ENCODE measurements at regions not wholly inside any gene's neighbourhood (a gene's known extent, or its start where the extent isn't known, plus 50 kb on each side); places are given as distances from the start of the nearest gene placed in this dataset.
"Not testable (repeated sequence)": the region's sequence is repeated elsewhere in the genome, so short reads cannot be mapped to it uniquely, and the experiment has no call there.

DNA sequence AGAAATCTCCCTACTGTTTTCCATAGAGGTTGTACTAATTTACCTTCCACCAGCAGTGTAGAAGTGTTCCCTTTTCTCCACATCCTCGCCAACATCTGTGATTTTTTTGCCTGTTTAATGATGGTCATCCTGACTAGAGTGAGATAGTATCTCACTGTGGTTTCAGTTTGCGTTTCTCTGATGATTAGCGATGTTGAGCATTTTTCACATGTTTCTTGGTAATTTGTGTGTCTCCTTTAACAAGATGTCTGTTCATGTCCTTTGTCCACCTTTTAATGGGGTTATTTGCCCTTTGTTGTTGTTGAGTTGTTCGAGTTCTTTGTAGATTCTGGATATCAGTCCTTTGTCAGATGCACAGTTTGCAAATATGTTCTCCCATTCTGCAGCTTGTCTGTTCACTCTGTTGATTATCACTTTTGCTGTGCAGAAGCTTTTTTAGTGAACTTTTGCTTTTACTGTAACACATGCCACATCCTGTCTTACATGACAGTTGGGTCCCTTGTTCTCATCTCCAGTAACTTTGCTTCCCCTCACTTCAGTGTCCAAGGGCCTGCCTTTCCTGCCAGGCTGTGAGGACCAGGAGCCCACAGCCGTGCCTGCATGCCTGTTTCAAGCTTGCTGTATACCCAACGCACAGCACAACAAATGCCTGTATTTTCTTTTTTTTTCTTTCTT is 64.9 kb downstream of the SPRING1 start:
- H3K27me3 Mint-ChIP-seq (ENCODE audit: insufficient read depth, low read depth), result peaks cover 17% of the 10 kb centered on the region
- DNase-seq (ENCODE audit: low spot score), result no peak
- Histone ChIP-seq H3K9me3 (ENCODE audit: low read depth) (no peaks in the 10 kb centered on the region), H3K27me3 (no peaks in the 10 kb centered on the region), H3K79me2 (ENCODE audit: low read depth) (no peaks in the 10 kb centered on the region), H3K9ac (no peak overlapping the region), H3F3A (ENCODE audit: low read depth) (peaks cover 6% of the 10 kb centered on the region), H3K27ac (no peak overlapping the region), H4K20me1 (ENCODE audit: low read depth) (no peaks in the 10 kb centered on the region), H3K4me2 (no peak overlapping the region), H3K4me1 (no peaks in the 10 kb centered on the region), H3K4me3 (no peak overlapping the region), H3K36me3 (no peaks in the 10 kb centered on the region), H2AFZ (replicated peaks) (no peak overlapping the region)
- H3K9me3 Mint-ChIP-seq, result peaks cover 2% of the 10 kb centered on the region
- no peak overlapping the region for H3K4me3 Mint-ChIP-seq
- no peak overlapping the region for H3K27ac Mint-ChIP-seq
- H3K4me1 Mint-ChIP-seq, result peaks cover 18% of the 10 kb centered on the region
- no peaks in the 10 kb centered on the region for H3K36me3 Mint-ChIP-seq
- no peak for TF ChIP-seq EZH2 (IDR thresholded peaks at IDR 0.05)
- TF ChIP-seq, protein P1, sequence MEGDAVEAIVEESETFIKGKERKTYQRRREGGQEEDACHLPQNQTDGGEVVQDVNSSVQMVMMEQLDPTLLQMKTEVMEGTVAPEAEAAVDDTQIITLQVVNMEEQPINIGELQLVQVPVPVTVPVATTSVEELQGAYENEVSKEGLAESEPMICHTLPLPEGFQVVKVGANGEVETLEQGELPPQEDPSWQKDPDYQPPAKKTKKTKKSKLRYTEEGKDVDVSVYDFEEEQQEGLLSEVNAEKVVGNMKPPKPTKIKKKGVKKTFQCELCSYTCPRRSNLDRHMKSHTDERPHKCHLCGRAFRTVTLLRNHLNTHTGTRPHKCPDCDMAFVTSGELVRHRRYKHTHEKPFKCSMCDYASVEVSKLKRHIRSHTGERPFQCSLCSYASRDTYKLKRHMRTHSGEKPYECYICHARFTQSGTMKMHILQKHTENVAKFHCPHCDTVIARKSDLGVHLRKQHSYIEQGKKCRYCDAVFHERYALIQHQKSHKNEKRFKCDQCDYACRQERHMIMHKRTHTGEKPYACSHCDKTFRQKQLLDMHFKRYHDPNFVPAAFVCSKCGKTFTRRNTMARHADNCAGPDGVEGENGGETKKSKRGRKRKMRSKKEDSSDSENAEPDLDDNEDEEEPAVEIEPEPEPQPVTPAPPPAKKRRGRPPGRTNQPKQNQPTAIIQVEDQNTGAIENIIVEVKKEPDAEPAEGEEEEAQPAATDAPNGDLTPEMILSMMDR (IDR thresholded peaks at IDR 0.05), result no peak
- TF ChIP-seq EZH2phosphoT487 (IDR thresholded peaks at IDR 0.05), result no peak

DNA sequence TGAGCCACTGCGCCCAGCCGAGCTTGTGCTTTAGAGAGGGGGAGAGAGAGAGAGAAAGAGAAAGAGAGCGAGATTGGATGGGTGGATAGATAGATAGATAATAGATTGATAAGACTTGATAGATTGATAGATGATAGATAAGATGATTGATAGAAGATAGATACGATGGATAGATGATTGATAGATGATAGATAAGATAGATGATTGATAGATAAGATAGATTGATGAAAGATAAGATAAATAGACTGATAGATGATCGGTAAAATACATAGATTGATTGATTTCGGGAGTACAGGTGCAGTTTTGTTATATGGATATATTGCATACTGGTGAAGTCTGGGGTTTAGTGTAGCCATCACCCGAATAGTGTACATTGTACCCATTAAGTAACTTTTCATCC is 65.9 kb downstream of the SPRING1 start:
- Histone ChIP-seq H3K27me3 (no peaks in the 10 kb centered on the region), H3K79me2 (ENCODE audit: low read depth) (no peaks in the 10 kb centered on the region), H3K9ac (no peak overlapping the region), H3K4me3 (no peak overlapping the region), H3K27ac (no peak overlapping the region), H3K36me3 (no peaks in the 10 kb centered on the region), H3K9me3 (ENCODE audit: low read depth) (no peaks in the 10 kb centered on the region), H3F3A (ENCODE audit: low read depth) (peaks cover 6% of the 10 kb centered on the region), H3K4me2 (no peak overlapping the region), H2AFZ (replicated peaks) (no peak overlapping the region), H4K20me1 (ENCODE audit: low read depth) (no peaks in the 10 kb centered on the region), H3K4me1 (no peaks in the 10 kb centered on the region)
- H3K4me1 Mint-ChIP-seq, result peaks cover 18% of the 10 kb centered on the region
- no peaks in the 10 kb centered on the region for H3K36me3 Mint-ChIP-seq
- no peak overlapping the region for H3K27ac Mint-ChIP-seq
- no peak overlapping the region for H3K4me3 Mint-ChIP-seq
- H3K27me3 Mint-ChIP-seq (ENCODE audit: insufficient read depth, low read depth), result peaks cover 18% of the 10 kb centered on the region
- H3K9me3 Mint-ChIP-seq, result peaks cover 2% of the 10 kb centered on the region
- DNase-seq (ENCODE audit: low spot score), result no peak
- TF ChIP-seq EZH2phosphoT487 (IDR thresholded peaks at IDR 0.05), result no peak

DNA sequence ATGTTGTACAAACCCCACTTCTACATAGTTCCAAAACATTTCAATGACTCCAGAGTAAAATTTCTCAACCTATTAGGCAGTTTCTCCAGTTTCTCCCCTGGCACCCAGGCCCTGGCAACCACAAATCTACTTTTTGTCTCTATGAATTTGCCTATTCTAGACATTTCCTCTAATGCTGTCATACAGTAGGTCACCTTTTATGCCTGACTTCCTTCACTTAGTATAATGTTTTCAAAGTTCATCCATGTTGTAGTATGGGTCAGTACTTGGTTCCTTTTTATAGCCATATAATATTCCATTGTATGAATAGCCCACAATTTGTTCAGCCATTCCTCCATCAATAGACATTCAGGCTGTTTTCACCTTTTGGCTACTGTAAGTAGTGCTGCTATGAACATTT is 67.0 kb downstream of the SPRING1 start:
- H3K4me1 ChIP-seq, result peaks cover 4% of the 10 kb centered on the region
- H3K4me2 ChIP-seq, result no peak overlapping the region
- Mint-ChIP-seq H3K27me3 (ENCODE audit: insufficient read depth, low read depth) (peaks cover 19% of the 10 kb centered on the region), H3K4me3 (no peak overlapping the region), H3K36me3 (no peaks in the 10 kb centered on the region), H3K9me3 (peaks cover 2% of the 10 kb centered on the region), H3K4me1 (peaks cover 22% of the 10 kb centered on the region), H3K27ac (no peak overlapping the region)
- no peaks in the 10 kb centered on the region for H4K20me1 ChIP-seq (ENCODE audit: low read depth)
- no peak overlapping the region for H2AFZ ChIP-seq (replicated peaks)
- no peak overlapping the region for H3K9ac ChIP-seq
- TF ChIP-seq EZH2phosphoT487 (IDR thresholded peaks at IDR 0.05), result no peak
- TF ChIP-seq EZH2 (IDR thresholded peaks at IDR 0.05), result no peak
- TF ChIP-seq, protein P1 (IDR thresholded peaks at IDR 0.05), result no peak
- H3K36me3 ChIP-seq, result no peaks in the 10 kb centered on the region
- no peaks in the 10 kb centered on the region for H3K27me3 ChIP-seq
- H3K79me2 ChIP-seq (ENCODE audit: low read depth), result no peaks in the 10 kb centered on the region
- peaks cover 6% of the 10 kb centered on the region for H3F3A ChIP-seq (ENCODE audit: low read depth)
- H3K4me3 ChIP-seq, result no peak overlapping the region
- H3K27ac ChIP-seq, result no peak overlapping the region
- DNase-seq (ENCODE audit: low spot score), result no peak
- H3K9me3 ChIP-seq (ENCODE audit: low read depth), result no peaks in the 10 kb centered on the region

DNA sequence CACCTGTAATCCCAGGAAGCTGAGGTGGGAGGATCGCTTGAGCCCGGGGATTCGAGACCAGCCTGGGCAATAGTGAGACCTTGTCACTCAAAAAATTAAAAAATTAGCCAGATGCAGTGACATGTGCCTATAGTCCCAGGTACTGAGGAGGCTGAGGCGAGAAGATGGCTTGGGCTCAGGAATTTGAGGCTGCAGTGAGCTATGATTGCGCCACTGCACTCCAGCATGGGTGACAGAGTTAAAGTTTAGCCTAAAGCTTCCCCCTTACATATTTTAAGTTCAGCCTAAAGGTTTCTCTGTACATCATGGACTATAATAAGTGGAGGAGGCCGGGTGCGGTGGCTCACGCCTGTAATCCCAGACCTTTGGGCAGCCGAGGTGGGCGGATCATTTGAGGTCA is 70.1 kb downstream of the SPRING1 start:
- H3K4me1 ChIP-seq, result peaks cover 15% of the 10 kb centered on the region
- H3K36me3 ChIP-seq, result no peaks in the 10 kb centered on the region
- no peaks in the 10 kb centered on the region for H3K9me3 ChIP-seq (ENCODE audit: low read depth)
- H4K20me1 ChIP-seq (ENCODE audit: low read depth), result no peaks in the 10 kb centered on the region
- H3K27me3 ChIP-seq, result no peaks in the 10 kb centered on the region
- peaks cover 27% of the 10 kb centered on the region for H3K4me1 Mint-ChIP-seq
- no peaks in the 10 kb centered on the region for H3K36me3 Mint-ChIP-seq
- no peak overlapping the region for H3K4me3 ChIP-seq
- no peak overlapping the region for H3K27ac ChIP-seq
- no peak overlapping the region for H3K27ac Mint-ChIP-seq
- no peak overlapping the region for H2AFZ ChIP-seq (replicated peaks)
- H3K79me2 ChIP-seq (ENCODE audit: low read depth), result no peaks in the 10 kb centered on the region
- H3K27me3 Mint-ChIP-seq (ENCODE audit: insufficient read depth, low read depth), result peaks cover 10% of the 10 kb centered on the region
- no peak for DNase-seq (ENCODE audit: low spot score)
- peaks cover 6% of the 10 kb centered on the region for H3F3A ChIP-seq (ENCODE audit: low read depth)
- peaks cover 2% of the 10 kb centered on the region for H3K9me3 Mint-ChIP-seq
- TF ChIP-seq, protein P1 (IDR thresholded peaks at IDR 0.05), result no peak
- TF ChIP-seq EZH2 (IDR thresholded peaks at IDR 0.05) (no peak), EZH2phosphoT487 (IDR thresholded peaks at IDR 0.05) (no peak)
- H3K9ac ChIP-seq, result no peak overlapping the region
- no peak overlapping the region for H3K4me2 ChIP-seq
- no peak overlapping the region for H3K4me3 Mint-ChIP-seq

DNA sequence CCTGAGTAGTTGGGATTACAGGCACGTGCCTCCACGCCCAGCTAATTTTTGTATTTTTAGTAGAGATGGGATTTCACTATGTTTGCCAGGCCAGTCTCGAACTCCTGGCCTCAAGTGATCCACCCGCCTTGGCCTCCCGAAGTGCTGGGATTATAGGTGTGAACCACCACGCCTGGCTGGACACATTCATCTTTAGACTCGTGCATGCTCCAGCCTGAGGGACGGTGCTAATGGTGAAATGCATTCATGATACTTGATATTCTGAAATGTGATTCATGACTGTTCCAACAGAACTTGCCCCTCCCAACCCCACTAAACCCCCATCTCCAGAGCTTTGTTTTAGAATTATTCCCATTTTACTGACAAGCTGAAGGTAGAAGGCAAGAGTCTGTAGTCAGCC is 71.0 kb downstream of the SPRING1 start:
- not testable (repeated sequence) for H3K27ac Mint-ChIP-seq; H3K4me3 ChIP-seq; DNase-seq (ENCODE audit: low spot score); H3K27ac ChIP-seq; H3K27me3 ChIP-seq; H3K9ac ChIP-seq; H3K9me3 Mint-ChIP-seq; H4K20me1 ChIP-seq (ENCODE audit: low read depth); H3K36me3 ChIP-seq; H3K4me2 ChIP-seq; H3K79me2 ChIP-seq (ENCODE audit: low read depth); H3K4me3 Mint-ChIP-seq; H2AFZ ChIP-seq (replicated peaks); H3K9me3 ChIP-seq (ENCODE audit: low read depth); H3K36me3 Mint-ChIP-seq
- H3K27me3 Mint-ChIP-seq (ENCODE audit: insufficient read depth, low read depth), result peaks cover 12% of the 10 kb centered on the region
- H3K4me1 Mint-ChIP-seq, result peaks cover 36% of the 10 kb centered on the region
- peaks cover 12% of the 10 kb centered on the region for H3F3A ChIP-seq (ENCODE audit: low read depth)
- peaks cover 22% of the 10 kb centered on the region for H3K4me1 ChIP-seq

All from neural progenitor cell (in vitro differentiated cells).